GM23338 (cell line): ENCODE measurements at regions not wholly inside any gene's neighbourhood (a gene's known extent, or its start where the extent isn't known, plus 50 kb on each side); places are given as distances from the start of the nearest gene placed in this dataset.

Experiments
- ATAC-seq: fragments of 200-7000 bp; cut with Tn5 transposase; 3 replicates; pipeline ENCODE4 v1.9.1; 2020
- DNase-seq: peaks from one replicate; pipeline ENCODE4 v3.0.0-alpha.2; 2015; ENCODE audit warnings: low spot score
- H2AFZ ChIP-seq: fragments of 200-600 bp; sonication (generic); 2 replicates; pipeline ENCODE4 v1.8.0; 2016; ENCODE audit warnings: antibody characterized with exemption, mild to moderate bottlenecking, moderate library complexity
- H3F3A ChIP-seq: fragments of 200-600 bp; sonication (generic); replicated peaks from 2 replicates; pipeline ENCODE4 v1.8.0; 2017; ENCODE audit warnings: antibody characterized with exemption, mixed run types, low read depth
- H3K27ac ChIP-seq: fragments of 200-600 bp; sonication (generic); 2 replicates; pipeline ENCODE4 v1.6.1; 2016; ENCODE audit warnings: low read depth
- H3K27me3 ChIP-seq: fragments of 200-600 bp; sonication (generic); 2 replicates; pipeline ENCODE4 v1.8.0; 2016; ENCODE audit warnings: mild to moderate bottlenecking, mixed run types, moderate library complexity; ENCODE audit not compliant: insufficient read depth
- H3K36me3 ChIP-seq: fragments of 200-600 bp; sonication (generic); 2 replicates; pipeline ENCODE4 v1.8.0; 2016; ENCODE audit warnings: mild to moderate bottlenecking; ENCODE audit not compliant: insufficient read depth
- H3K4me1 ChIP-seq: fragments of 200-600 bp; sonication (generic); 2 replicates; pipeline ENCODE4 v1.8.0; 2016; ENCODE audit warnings: mild to moderate bottlenecking, moderate library complexity; ENCODE audit not compliant: insufficient read depth
- H3K4me2 ChIP-seq: fragments of 200-600 bp; sonication (generic); 2 replicates; pipeline ENCODE4 v1.7.1; 2017; ENCODE audit warnings: mixed run types
- H3K4me3 ChIP-seq: fragments of 200-600 bp; sonication (generic); 2 replicates; pipeline ENCODE4 v1.6.1; 2016; ENCODE audit warnings: mixed run types
- H3K79me2 ChIP-seq: fragments of 200-600 bp; sonication (generic); replicated peaks from 2 replicates; pipeline ENCODE4 v1.8.0; 2017; ENCODE audit warnings: mild to moderate bottlenecking; ENCODE audit not compliant: insufficient read depth
- H3K9me2 ChIP-seq: fragments of 200-600 bp; sonication (generic); 2 replicates; pipeline ENCODE4 v1.8.0; 2017; ENCODE audit not compliant: insufficient read depth
- H4K20me1 ChIP-seq: fragments of 200-600 bp; sonication (generic); replicated peaks from 2 replicates; pipeline ENCODE4 v1.8.0; 2017; ENCODE audit warnings: mild to moderate bottlenecking; ENCODE audit not compliant: insufficient read depth
- H3K27ac Mint-ChIP-seq: 2 replicates; pipeline ENCODE4 v1.8.0; 2020; ENCODE audit warnings: inconsistent platforms, mild to moderate bottlenecking, moderate library complexity, mixed read lengths
- H3K27me3 Mint-ChIP-seq: 3 replicates; pipeline ENCODE4 v1.8.0; 2022; ENCODE audit warnings: low read depth, mild to moderate bottlenecking, moderate library complexity, mixed read lengths, inconsistent platforms; ENCODE audit not compliant: insufficient read depth, poor library complexity
- H3K36me3 Mint-ChIP-seq: 3 replicates; pipeline ENCODE4 v1.8.0; 2021; ENCODE audit warnings: low read depth, mild to moderate bottlenecking, inconsistent platforms, moderate library complexity, mixed read lengths
- H3K4me1 Mint-ChIP-seq: 3 replicates; pipeline ENCODE4 v1.8.0; 2020; ENCODE audit warnings: mild to moderate bottlenecking, inconsistent platforms, mixed read lengths
- H3K4me3 Mint-ChIP-seq: 3 replicates; pipeline ENCODE4 v1.8.0; 2021; ENCODE audit warnings: moderate library complexity, mild to moderate bottlenecking, inconsistent platforms, mixed read lengths
- H3K9me3 Mint-ChIP-seq: 3 replicates; pipeline ENCODE4 v1.8.0; 2020; ENCODE audit warnings: moderate library complexity, mild to moderate bottlenecking, inconsistent platforms, mixed read lengths
- CREB1 ChIP-seq: fragments of 250-450 bp; sonication (Bioruptor Pico); IDR thresholded peaks from 2 replicates; pipeline ENCODE4 v1.5.0; 2020; ENCODE audit warnings: low read depth, mild to moderate bottlenecking, moderate library complexity
- CTCF ChIP-seq, 2 experiments: fragments of 200-600 bp in 1 of 2; sonication (generic) in 1 of 2; conservative IDR thresholded peaks; 2 replicates each; pipeline versions ENCODE4 v1.5.1 to v1.6.1; 2016 to 2017; ENCODE audit warnings: antibody characterized with exemption in 2 of 2, low read depth in 2 of 2, mild to moderate bottlenecking in 2 of 2, moderate library complexity in 1 of 2
- JUNB ChIP-seq: IDR thresholded peaks from one replicate; pipeline ENCODE4 v1.6.1; 2016; ENCODE audit warnings: antibody characterized with exemption; ENCODE audit not compliant: unreplicated experiment
- NANOG ChIP-seq: IDR thresholded peaks from 2 replicates; pipeline ENCODE4 v1.6.1; 2016; ENCODE audit warnings: antibody characterized with exemption, borderline replicate concordance
- ZNF462 ChIP-seq: fragments of 250-450 bp; sonication (Bioruptor Pico); IDR thresholded peaks from 2 replicates; pipeline ENCODE4 v1.5.0; 2020; ENCODE audit warnings: mild to moderate bottlenecking, moderate library complexity
- TF ChIP-seq, protein P1 (sequence below): IDR thresholded peaks from 2 replicates; pipeline ENCODE4 v1.6.1; 2016; ENCODE audit warnings: antibody characterized with exemption

- peak; percentile 44 for DNase-seq
- Mint-ChIP-seq H3K27ac (no peak overlapping the region), H3K4me1 (peaks cover 31% of the 10 kb centered on the region), H3K36me3 (no peaks in the 10 kb centered on the region), H3K4me3 (no peak overlapping the region), H3K9me3 (no peaks in the 10 kb centered on the region), H3K27me3 (peaks cover 9% of the 10 kb centered on the region)
- Histone ChIP-seq H3K36me3 (no peaks in the 10 kb centered on the region), H2AFZ (no peak overlapping the region; the same call in 1 of the 2 replicates), H3K4me1 (peaks cover 19% of the 10 kb centered on the region), H3K79me2 (no peaks in the 10 kb centered on the region), H3K9me2 (no peaks in the 10 kb centered on the region), H3K4me3 (peak overlapping the region; percentile 17; the same call in 1 of the 2 replicates), H3K27ac (no peak overlapping the region), H3F3A (no peaks in the 10 kb centered on the region), H3K4me2 (peak overlapping the region; percentile 64), H4K20me1 (no peaks in the 10 kb centered on the region; the same call in 1 of the 2 replicates), H3K27me3 (no peaks in the 10 kb centered on the region)
- peak; percentile 63 for ATAC-seq
- TF ChIP-seq, protein P1, sequence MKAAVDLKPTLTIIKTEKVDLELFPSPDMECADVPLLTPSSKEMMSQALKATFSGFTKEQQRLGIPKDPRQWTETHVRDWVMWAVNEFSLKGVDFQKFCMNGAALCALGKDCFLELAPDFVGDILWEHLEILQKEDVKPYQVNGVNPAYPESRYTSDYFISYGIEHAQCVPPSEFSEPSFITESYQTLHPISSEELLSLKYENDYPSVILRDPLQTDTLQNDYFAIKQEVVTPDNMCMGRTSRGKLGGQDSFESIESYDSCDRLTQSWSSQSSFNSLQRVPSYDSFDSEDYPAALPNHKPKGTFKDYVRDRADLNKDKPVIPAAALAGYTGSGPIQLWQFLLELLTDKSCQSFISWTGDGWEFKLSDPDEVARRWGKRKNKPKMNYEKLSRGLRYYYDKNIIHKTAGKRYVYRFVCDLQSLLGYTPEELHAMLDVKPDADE = no peak
- TF ChIP-seq NANOG (no peak), JUNB (no peak), ZNF462 (CRISPR knock-in tag) (0 out of 2 replicates have a peak, but pooled peaks have one; percentile 15), CREB1 (CRISPR knock-in tag) (no peak), CTCF (conservative IDR thresholded peaks at IDR 0.05; ENCODE audit: low read depth in 2 of 2) (no peak)
Observed at GRCh38 chr2:234793212-234793785, 158.5 kb upstream of the SH3BP4 start.
